22Rv1 (cell line): ENCODE measurements at regions not wholly inside any gene's neighbourhood (a gene's known extent, or its start where the extent isn't known, plus 50 kb on each side); places are given as distances from the start of the nearest gene placed in this dataset.

Experiments used
- ZFX ChIP-seq: fragments of 450-650 bp; IDR thresholded peaks from 2 replicates; pipeline ENCODE4 v1.6.1; 2017; ENCODE audit warnings: antibody characterized with exemption, borderline replicate concordance
- TF ChIP-seq, protein P1 (sequence below): fragments of 450-650 bp; IDR thresholded peaks from 2 replicates; pipeline ENCODE4 v1.5.1; 2017; ENCODE audit warnings: mild to moderate bottlenecking

- TF ChIP-seq, protein P1, sequence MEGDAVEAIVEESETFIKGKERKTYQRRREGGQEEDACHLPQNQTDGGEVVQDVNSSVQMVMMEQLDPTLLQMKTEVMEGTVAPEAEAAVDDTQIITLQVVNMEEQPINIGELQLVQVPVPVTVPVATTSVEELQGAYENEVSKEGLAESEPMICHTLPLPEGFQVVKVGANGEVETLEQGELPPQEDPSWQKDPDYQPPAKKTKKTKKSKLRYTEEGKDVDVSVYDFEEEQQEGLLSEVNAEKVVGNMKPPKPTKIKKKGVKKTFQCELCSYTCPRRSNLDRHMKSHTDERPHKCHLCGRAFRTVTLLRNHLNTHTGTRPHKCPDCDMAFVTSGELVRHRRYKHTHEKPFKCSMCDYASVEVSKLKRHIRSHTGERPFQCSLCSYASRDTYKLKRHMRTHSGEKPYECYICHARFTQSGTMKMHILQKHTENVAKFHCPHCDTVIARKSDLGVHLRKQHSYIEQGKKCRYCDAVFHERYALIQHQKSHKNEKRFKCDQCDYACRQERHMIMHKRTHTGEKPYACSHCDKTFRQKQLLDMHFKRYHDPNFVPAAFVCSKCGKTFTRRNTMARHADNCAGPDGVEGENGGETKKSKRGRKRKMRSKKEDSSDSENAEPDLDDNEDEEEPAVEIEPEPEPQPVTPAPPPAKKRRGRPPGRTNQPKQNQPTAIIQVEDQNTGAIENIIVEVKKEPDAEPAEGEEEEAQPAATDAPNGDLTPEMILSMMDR = no peak
- no peak for TF ChIP-seq ZFX
Observed at GRCh38 chr20:40565682-40566040, 123.4 kb downstream of the MAFB start.
